ENCODE measurements at regions not wholly inside any gene's neighbourhood (a gene's known extent, or its start where the extent isn't known, plus 50 kb on each side); places are given as distances from the start of the nearest gene placed in this dataset.

DNA sequence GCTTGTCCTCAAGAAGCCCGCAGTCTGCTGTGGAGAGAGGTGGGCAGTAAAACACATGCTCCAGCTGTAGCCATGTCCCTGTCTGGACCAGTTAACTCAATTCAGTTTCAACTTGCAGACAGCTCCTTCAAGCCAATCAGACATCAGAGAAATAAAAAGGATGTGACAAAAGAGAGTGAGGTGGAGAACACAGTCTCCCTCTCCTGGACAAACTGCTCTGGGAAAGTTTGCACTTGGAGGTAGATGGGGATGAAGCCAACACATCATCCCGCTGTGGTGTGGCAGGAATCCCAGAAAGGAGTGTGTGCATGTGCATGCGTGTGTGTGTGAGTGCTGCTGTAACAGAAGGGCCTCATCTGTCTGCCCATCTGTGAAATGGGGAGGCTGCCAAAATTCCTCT lies 358.6 kb upstream of the ASIC2 start:
- TF ChIP-seq CTCF (IDR thresholded peaks at IDR 0.05; ENCODE audit: partially characterized antibody, unreplicated experiment): no peak
- no peaks in the 10 kb centered on the region for H3K9me3 Mint-ChIP-seq (ENCODE audit: unreplicated experiment)
- H3K27me3 Mint-ChIP-seq (ENCODE audit: unreplicated experiment): peaks cover 5% of the 10 kb centered on the region
- H3K4me3 Mint-ChIP-seq (ENCODE audit: unreplicated experiment): no peak overlapping the region
- H3K4me1 Mint-ChIP-seq (ENCODE audit: low read depth, unreplicated experiment): peaks cover 9% of the 10 kb centered on the region
- no peak for DNase-seq
- H3K27ac Mint-ChIP-seq (ENCODE audit: unreplicated experiment): no peak overlapping the region
- H3K36me3 Mint-ChIP-seq (ENCODE audit: unreplicated experiment): no peaks in the 10 kb centered on the region

DNA sequence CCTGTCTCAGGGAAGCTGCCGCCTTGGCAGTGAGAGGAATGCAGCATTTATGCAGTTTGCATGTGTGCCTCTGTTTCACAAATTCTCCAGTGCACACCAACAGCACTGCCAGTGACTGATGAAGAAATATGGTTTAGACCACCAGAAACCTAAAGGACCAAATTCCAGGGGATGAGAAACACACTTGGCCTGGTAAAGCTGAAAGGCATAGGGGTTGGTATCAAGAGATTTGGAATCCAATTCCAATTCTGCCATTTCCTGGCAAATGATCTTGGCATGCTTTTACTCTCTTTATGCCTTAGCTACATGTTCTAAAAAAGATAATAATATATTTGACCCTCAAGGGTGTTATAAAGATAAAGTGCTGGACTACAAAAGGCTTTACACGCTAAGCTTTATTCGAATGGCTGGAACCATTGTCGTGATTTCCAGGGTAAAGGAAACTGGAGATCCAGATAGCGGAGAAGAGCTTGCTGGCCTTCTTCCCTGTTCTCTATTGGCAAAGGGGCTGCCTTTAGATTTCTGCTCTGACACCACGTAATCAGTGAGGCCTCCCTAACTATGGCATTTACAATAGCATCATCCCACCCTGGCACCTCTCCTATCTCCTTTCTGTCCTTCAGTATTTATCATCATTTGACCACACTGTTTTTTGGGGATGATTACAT lies 359.8 kb upstream of the ASIC2 start:
- Mint-ChIP-seq H3K36me3 (ENCODE audit: unreplicated experiment) (no peaks in the 10 kb centered on the region), H3K9me3 (ENCODE audit: unreplicated experiment) (no peaks in the 10 kb centered on the region), H3K4me3 (ENCODE audit: unreplicated experiment) (no peak overlapping the region), H3K27ac (ENCODE audit: unreplicated experiment) (no peak overlapping the region), H3K4me1 (ENCODE audit: low read depth, unreplicated experiment) (peaks cover 6% of the 10 kb centered on the region), H3K27me3 (ENCODE audit: unreplicated experiment) (peaks cover 5% of the 10 kb centered on the region)
- TF ChIP-seq CTCF (IDR thresholded peaks at IDR 0.05; ENCODE audit: partially characterized antibody, unreplicated experiment): no peak
- no peak for DNase-seq

DNA sequence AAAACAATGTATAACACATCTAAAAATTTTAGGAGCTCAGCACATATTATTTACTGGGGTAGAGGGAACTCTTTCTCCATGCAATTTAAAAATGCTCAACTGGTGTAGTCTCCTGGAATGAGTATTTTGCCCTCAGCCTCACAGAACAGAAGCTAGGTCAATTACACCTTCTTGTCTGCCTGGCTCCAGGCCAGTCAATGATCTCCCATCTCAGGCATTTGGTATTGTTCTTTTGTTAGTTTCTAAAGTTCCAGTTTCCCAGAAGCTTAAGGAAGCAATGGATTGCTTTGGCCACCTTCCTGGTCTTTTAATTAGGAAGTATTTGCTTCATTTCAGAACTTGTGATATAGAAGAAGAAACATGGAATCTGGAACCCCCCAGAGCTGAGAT lies 360.3 kb upstream of the ASIC2 start:
- Mint-ChIP-seq H3K4me3 (ENCODE audit: unreplicated experiment) (no peak overlapping the region), H3K4me1 (ENCODE audit: low read depth, unreplicated experiment) (peaks cover 1% of the 10 kb centered on the region), H3K9me3 (ENCODE audit: unreplicated experiment) (no peaks in the 10 kb centered on the region), H3K36me3 (ENCODE audit: unreplicated experiment) (no peaks in the 10 kb centered on the region), H3K27me3 (ENCODE audit: unreplicated experiment) (peaks cover 5% of the 10 kb centered on the region), H3K27ac (ENCODE audit: unreplicated experiment) (no peak overlapping the region)
- no peak for TF ChIP-seq CTCF (IDR thresholded peaks at IDR 0.05; ENCODE audit: partially characterized antibody, unreplicated experiment)
- DNase-seq: no peak

DNA sequence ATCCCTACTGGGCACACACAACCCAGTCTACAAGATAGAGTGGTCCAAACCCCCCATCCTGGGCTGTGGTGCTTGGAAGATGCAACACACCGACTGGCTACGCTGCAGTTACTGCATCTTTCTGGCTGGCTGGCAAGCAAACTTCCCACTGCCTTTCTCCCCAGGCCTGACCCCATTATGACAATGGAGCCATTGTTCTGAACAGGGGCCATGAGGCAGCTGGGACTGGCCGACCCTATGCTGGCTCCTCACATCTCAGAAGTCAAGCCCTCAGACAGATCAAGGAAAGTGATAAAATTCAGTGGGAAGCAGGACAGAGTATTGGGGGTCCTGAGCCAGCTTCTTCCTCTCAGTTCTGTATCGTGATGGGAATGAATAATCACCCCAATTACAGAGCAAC lies 364.1 kb upstream of the ASIC2 start:
- H3K9me3 Mint-ChIP-seq (ENCODE audit: unreplicated experiment): peaks cover 2% of the 10 kb centered on the region
- no peak overlapping the region for H3K27ac Mint-ChIP-seq (ENCODE audit: unreplicated experiment)
- no peaks in the 10 kb centered on the region for H3K4me1 Mint-ChIP-seq (ENCODE audit: low read depth, unreplicated experiment)
- no peak for TF ChIP-seq CTCF (IDR thresholded peaks at IDR 0.05; ENCODE audit: partially characterized antibody, unreplicated experiment)
- H3K4me3 Mint-ChIP-seq (ENCODE audit: unreplicated experiment): no peak overlapping the region
- no peak for DNase-seq
- H3K36me3 Mint-ChIP-seq (ENCODE audit: unreplicated experiment): no peaks in the 10 kb centered on the region
- H3K27me3 Mint-ChIP-seq (ENCODE audit: unreplicated experiment): peaks cover 8% of the 10 kb centered on the region

GRCh38 chr17:33661975-33662374 lies 368.9 kb upstream of the ASIC2 start:
- no peak for DNase-seq
- H3K4me3 Mint-ChIP-seq (ENCODE audit: unreplicated experiment): no peak overlapping the region
- H3K27ac Mint-ChIP-seq (ENCODE audit: unreplicated experiment): no peak overlapping the region
- peaks cover 3% of the 10 kb centered on the region for H3K27me3 Mint-ChIP-seq (ENCODE audit: unreplicated experiment)
- peaks cover 4% of the 10 kb centered on the region for H3K9me3 Mint-ChIP-seq (ENCODE audit: unreplicated experiment)
- TF ChIP-seq CTCF (IDR thresholded peaks at IDR 0.05; ENCODE audit: partially characterized antibody, unreplicated experiment): no peak
- no peaks in the 10 kb centered on the region for H3K4me1 Mint-ChIP-seq (ENCODE audit: low read depth, unreplicated experiment)
- no peaks in the 10 kb centered on the region for H3K36me3 Mint-ChIP-seq (ENCODE audit: unreplicated experiment)

All from glutamatergic neuron (in vitro differentiated cells).